GM21423 (cell line): ENCODE measurements at regions not wholly inside any gene's neighbourhood (a gene's known extent, or its start where the extent isn't known, plus 50 kb on each side); places are given as distances from the start of the nearest gene placed in this dataset.

ENCODE experiments used
- ATAC-seq: cut with Tn5 transposase; IDR thresholded peaks from one replicate; pipeline ENCODE4 v1.9.1; 2021; ENCODE audit warnings: mild to moderate bottlenecking, moderate library complexity; ENCODE audit not compliant: unreplicated experiment

DNA sequence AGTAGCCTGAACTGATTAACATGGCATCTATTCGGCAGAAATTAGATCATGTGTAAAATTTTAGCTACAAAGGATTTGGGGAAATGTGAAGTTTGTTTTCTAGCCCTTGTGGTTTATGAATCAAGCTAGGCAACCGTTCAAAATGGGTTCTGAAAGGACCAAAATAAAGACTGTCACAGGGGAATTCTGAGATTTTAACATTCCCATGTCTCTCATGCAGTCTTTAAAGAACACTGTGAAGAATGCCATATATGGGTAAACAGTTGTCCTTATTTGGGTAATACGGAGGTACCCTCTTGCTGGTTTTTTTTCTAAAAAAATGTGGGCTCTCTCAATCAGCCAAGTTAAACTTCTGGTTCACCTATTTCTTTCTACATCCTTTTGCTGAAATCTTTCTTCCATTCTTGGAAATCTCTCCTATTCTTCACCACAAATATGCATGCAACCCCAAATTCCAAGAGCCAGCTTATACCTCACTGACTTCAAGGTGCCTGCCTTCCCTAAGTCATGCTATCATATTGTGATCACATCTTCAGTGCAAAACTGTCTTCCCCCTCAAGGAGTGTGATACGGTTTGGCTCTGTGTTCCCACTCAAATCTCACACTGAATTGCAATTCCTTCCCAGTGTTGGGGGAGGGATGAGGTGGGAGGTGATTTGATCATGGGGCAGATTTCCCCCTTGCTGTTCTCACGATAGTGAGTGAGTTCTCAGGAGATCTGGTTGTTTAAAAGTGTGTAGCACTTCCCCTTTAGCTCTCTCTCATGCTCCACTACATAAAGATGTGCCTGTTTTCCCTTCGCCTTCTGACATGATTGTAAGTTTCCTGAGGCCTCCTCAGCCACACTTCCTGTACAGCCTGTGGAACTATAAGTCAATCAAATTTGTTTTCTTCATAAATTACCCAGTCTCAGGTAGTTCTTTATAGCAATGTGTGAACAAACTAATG lies 308.7 kb downstream of the TTLL7 start:
- ATAC-seq = no peak

- no peak for ATAC-seq
Measured at GRCh38 chr1:83682132-83682531, 316.8 kb downstream of the TTLL7 start.

GRCh38 chr1:83676106-83676505 lies 322.8 kb downstream of the TTLL7 start:
- no peak for ATAC-seq

DNA sequence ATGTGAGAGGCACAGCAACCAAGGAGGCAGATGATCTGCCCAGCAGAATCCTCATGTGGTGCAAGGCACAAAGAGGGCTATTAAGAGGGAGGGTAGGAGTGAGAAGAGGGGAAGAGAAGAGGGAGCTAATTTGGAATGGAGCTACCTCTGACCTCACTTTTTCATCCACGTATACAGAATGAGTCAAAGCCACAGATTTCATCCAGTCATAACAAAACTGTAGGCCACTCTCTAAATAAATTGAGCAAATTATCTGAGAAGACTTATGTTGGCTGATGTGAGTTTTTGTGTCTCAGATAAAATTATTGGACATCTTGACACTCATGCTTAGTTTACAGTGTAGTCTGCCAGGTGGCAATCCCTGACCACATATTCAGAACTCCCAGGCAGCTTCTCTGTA lies 325.6 kb downstream of the TTLL7 start:
- peak; percentile 55 for ATAC-seq

GRCh38 chr1:83671586-83671985 lies 327.3 kb downstream of the TTLL7 start:
- no peak for ATAC-seq

GRCh38 chr1:83670909-83671565 lies 327.9 kb downstream of the TTLL7 start:
- no peak for ATAC-seq

GRCh38 chr1:83641796-83642443 lies 357.0 kb downstream of the TTLL7 start:
- ATAC-seq = no peak

DNA sequence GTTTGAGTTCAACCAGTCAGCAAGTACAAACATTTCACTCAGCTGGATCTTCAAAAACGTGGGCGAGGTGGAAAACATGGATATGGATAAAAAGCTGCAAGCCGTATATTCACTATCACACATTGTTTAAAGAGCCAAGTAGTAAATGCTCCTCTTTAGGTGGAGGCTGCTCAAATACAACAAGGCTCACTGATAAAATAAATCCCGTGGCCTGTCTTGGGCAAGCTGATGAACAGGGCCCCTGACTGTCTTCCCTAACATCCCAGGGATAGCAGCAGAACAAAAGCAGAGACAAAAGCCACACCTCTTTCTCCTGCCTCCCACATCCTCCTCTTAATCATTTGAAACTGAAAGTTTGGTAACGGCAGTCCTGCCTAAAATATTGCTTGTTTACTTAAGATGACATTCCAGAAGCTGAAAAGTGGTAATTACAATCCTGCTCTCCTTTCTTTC lies 357.7 kb downstream of the TTLL7 start:
- ATAC-seq = no peak

GRCh38 chr1:83639785-83640184 lies 359.1 kb downstream of the TTLL7 start:
- no peak for ATAC-seq

DNA sequence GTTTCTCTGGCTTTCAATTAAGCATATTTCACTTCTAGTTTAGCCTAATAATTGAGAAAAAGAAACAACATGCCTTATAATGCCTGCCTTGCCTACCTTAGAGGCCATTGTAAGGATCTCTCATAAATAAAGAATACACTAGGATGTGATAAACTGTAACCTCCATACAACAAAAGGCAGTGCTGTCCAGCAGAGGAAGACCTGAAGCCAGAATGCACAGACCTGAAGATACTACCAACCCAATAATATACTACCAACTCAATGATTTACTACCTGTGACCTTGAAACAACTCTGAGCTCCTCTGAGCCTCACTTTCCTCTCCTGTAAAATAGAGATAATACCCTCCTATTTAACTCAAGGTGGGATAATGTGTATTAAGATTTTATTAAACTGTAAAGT lies 361.3 kb downstream of the TTLL7 start:
- ATAC-seq = no peak

GRCh38 chr1:83637009-83637408 lies 361.9 kb downstream of the TTLL7 start:
- ATAC-seq = no peak

GRCh38 chr1:83632906-83633305 lies 366.0 kb downstream of the TTLL7 start:
- ATAC-seq = no peak

DNA sequence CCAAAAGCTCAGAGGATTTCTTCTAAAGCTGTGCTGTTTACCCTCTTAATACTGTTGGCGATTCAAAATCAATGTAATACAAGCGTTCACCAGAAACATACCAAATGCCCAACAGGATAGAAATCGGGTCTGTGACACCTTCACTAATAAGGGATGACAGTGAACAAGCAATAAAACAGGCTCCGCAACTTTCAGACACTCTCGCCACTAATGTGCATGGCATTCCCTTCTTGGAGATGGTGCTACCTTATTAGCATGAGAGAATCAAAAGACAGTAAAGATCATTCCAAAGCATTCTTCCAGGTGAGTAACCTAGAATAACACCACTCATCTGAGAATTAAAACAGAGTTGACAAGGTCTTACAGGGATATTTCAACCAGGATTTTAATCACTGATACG lies 367.1 kb downstream of the TTLL7 start:
- ATAC-seq = no peak

DNA sequence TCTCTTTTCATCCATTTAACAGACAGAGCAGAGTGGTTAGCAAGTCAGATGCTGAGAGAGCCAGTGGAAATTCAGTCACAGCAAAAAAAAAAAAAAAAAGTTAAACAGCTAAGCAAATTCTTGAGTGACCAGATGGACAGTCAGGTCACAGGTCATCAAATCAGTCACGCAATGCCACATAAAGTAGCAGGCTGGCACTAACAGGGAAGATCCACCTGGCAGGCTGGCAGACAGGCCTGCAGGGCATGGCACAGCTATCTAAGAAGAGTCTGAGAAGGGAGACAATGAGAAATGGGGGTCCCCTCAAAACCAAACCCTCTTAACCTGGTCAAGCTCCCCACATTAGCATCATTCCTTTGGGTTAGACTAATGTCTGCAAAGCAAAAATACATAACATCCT lies 371.9 kb downstream of the TTLL7 start:
- no peak for ATAC-seq

GRCh38 chr1:83626603-83627002 lies 372.3 kb downstream of the TTLL7 start:
- ATAC-seq = peak; percentile 65

- ATAC-seq = no peak
Measured at GRCh38 chr1:83625646-83626045, 373.3 kb downstream of the TTLL7 start.

GRCh38 chr1:83620016-83620415 lies 378.9 kb downstream of the TTLL7 start:
- ATAC-seq = no peak

- ATAC-seq = no peak
Measured at GRCh38 chr1:83619170-83619896, 379.6 kb downstream of the TTLL7 start.

GRCh38 chr1:83617883-83618282 lies 381.0 kb downstream of the TTLL7 start:
- ATAC-seq = no peak

- no peak for ATAC-seq
Measured at GRCh38 chr1:83615370-83615769, 383.6 kb downstream of the TTLL7 start.

- ATAC-seq = no peak
Measured at GRCh38 chr1:83606416-83606955, 392.4 kb downstream of the TTLL7 start.
